ENCODE measurements at regions not wholly inside any gene's neighbourhood (a gene's known extent, or its start where the extent isn't known, plus 50 kb on each side); places are given as distances from the start of the nearest gene placed in this dataset.

GRCh38 chr16:85245307-85246172 lies 133.3 kb upstream of the CIBAR2 start:
- TF ChIP-seq CTCF (IDR thresholded peaks at IDR 0.05; ENCODE audit: poor library complexity, severe bottlenecking), result peak; percentile 97
- peak; percentile 27 for TF ChIP-seq MXI1 (conservative IDR thresholded peaks at IDR 0.05; ENCODE audit: poor library complexity, severe bottlenecking)
- no peak for TF ChIP-seq POLR2AphosphoS5 (IDR thresholded peaks at IDR 0.05)
- TF ChIP-seq RAD21 (conservative IDR thresholded peaks at IDR 0.05), result peak; percentile 95
- TF ChIP-seq, protein P1, sequence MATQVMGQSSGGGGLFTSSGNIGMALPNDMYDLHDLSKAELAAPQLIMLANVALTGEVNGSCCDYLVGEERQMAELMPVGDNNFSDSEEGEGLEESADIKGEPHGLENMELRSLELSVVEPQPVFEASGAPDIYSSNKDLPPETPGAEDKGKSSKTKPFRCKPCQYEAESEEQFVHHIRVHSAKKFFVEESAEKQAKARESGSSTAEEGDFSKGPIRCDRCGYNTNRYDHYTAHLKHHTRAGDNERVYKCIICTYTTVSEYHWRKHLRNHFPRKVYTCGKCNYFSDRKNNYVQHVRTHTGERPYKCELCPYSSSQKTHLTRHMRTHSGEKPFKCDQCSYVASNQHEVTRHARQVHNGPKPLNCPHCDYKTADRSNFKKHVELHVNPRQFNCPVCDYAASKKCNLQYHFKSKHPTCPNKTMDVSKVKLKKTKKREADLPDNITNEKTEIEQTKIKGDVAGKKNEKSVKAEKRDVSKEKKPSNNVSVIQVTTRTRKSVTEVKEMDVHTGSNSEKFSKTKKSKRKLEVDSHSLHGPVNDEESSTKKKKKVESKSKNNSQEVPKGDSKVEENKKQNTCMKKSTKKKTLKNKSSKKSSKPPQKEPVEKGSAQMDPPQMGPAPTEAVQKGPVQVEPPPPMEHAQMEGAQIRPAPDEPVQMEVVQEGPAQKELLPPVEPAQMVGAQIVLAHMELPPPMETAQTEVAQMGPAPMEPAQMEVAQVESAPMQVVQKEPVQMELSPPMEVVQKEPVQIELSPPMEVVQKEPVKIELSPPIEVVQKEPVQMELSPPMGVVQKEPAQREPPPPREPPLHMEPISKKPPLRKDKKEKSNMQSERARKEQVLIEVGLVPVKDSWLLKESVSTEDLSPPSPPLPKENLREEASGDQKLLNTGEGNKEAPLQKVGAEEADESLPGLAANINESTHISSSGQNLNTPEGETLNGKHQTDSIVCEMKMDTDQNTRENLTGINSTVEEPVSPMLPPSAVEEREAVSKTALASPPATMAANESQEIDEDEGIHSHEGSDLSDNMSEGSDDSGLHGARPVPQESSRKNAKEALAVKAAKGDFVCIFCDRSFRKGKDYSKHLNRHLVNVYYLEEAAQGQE (IDR thresholded peaks at IDR 0.05; ENCODE audit: borderline replicate concordance), result no peak
- no peak for TF ChIP-seq EZH2 (IDR thresholded peaks at IDR 0.05; ENCODE audit: borderline replicate concordance, insufficient read depth, low read length, poor library complexity, severe bottlenecking)
